SU-DHL-6 (cell line): ENCODE measurements at regions not wholly inside any gene's neighbourhood (a gene's known extent, or its start where the extent isn't known, plus 50 kb on each side); places are given as distances from the start of the nearest gene placed in this dataset.

Source experiments
- H2AFZ ChIP-seq: fragments of 200-600 bp; sonication (generic); 2 replicates; pipeline ENCODE4 v1.6.1; 2014; ENCODE audit warnings: low read depth, mild to moderate bottlenecking, moderate library complexity, mixed read lengths, antibody characterized with exemption, low read length; ENCODE audit not compliant: severe bottlenecking
- H3F3A ChIP-seq: fragments of 200-600 bp; shearing (Covaris generic); 2 replicates; pipeline ENCODE4 v1.6.0; 2016; ENCODE audit warnings: antibody characterized with exemption, mild to moderate bottlenecking; ENCODE audit not compliant: insufficient read depth
- H3K27ac ChIP-seq: fragments of 200-600 bp; sonication (generic); 2 replicates; pipeline ENCODE4 v1.5.1; 2016; ENCODE audit warnings: low read depth, mild to moderate bottlenecking, low read length, moderate library complexity, mixed read lengths
- H3K27me3 ChIP-seq: fragments of 200-600 bp; sonication (generic), shearing (Covaris generic); 2 replicates; pipeline ENCODE4 v1.6.0; 2014; ENCODE audit warnings: mild to moderate bottlenecking, low read length
- H3K36me3 ChIP-seq: fragments of 200-600 bp; sonication (generic); 2 replicates; pipeline ENCODE4 v1.6.1; 2014; ENCODE audit warnings: mild to moderate bottlenecking, low read length, mixed read lengths
- H3K4me2 ChIP-seq: fragments of 300-600, 200-600 bp; shearing (Covaris generic), sonication (generic); 2 replicates; pipeline ENCODE4 v1.6.0; 2014; ENCODE audit warnings: low read length, low read depth, mild to moderate bottlenecking; ENCODE audit not compliant: poor library complexity, severe bottlenecking
- H3K4me3 ChIP-seq: fragments of 200-600 bp; sonication (generic); 2 replicates; pipeline ENCODE4 v1.5.1; 2014; ENCODE audit warnings: antibody characterized with exemption, low read length, mild to moderate bottlenecking, mixed read lengths; ENCODE audit not compliant: insufficient read depth, poor library complexity, severe bottlenecking
- H3K79me2 ChIP-seq: fragments of 200-600 bp; sonication (generic); 2 replicates; pipeline ENCODE4 v1.6.1; 2014; ENCODE audit warnings: mild to moderate bottlenecking, low read length, moderate library complexity; ENCODE audit not compliant: insufficient read depth
- H3K9ac ChIP-seq: fragments of 200-600 bp; sonication (generic); 2 replicates; pipeline ENCODE4 v1.7.0; 2014; ENCODE audit warnings: mild to moderate bottlenecking, low read length
- H3K9me2 ChIP-seq: fragments of 200-600 bp; sonication (generic); replicated peaks from 2 replicates; pipeline ENCODE4 v1.6.1; 2014; ENCODE audit warnings: low read length; ENCODE audit not compliant: insufficient read depth
- H3K9me3 ChIP-seq: fragments of 200-600 bp; sonication (generic); 2 replicates; pipeline ENCODE4 v1.6.1; 2014; ENCODE audit warnings: low read length, mixed read lengths; ENCODE audit not compliant: insufficient read depth
- H4K20me1 ChIP-seq: fragments of 200-600 bp; sonication (generic); 2 replicates; pipeline ENCODE4 v1.6.1; 2014; ENCODE audit warnings: low read depth, mild to moderate bottlenecking, antibody characterized with exemption, low read length, moderate library complexity, mixed read lengths
- EZH2phosphoT487 ChIP-seq: fragments of 200-600 bp; sonication (generic), shearing (Covaris generic); conservative IDR thresholded peaks from 2 replicates; pipeline ENCODE4 v1.6.1; 2018; ENCODE audit warnings: mild to moderate bottlenecking, antibody characterized with exemption, low read length, moderate library complexity, mixed read lengths
- TF ChIP-seq, protein P1 (sequence below): fragments of 200-600 bp; sonication (generic); IDR thresholded peaks from one replicate; pipeline ENCODE4 v1.5.1; 2017; ENCODE audit warnings: antibody characterized with exemption, mild to moderate bottlenecking, low read length, moderate library complexity; ENCODE audit not compliant: insufficient read depth, poor library complexity, severe bottlenecking

GRCh38 chr6:6729971-6730370, 141.5 kb downstream of the LY86 start:
- Histone ChIP-seq H3F3A (no peaks in the 10 kb centered on the region), H3K9me2 (no peaks in the 10 kb centered on the region), H3K9me3 (no peaks in the 10 kb centered on the region), H3K4me3 (no peak overlapping the region), H2AFZ (no peak overlapping the region), H3K36me3 (no peaks in the 10 kb centered on the region), H3K9ac (no peak overlapping the region), H3K27ac (no peak overlapping the region), H3K27me3 (no peaks in the 10 kb centered on the region), H3K4me2 (no peak overlapping the region), H4K20me1 (no peaks in the 10 kb centered on the region), H3K79me2 (no peaks in the 10 kb centered on the region)
- TF ChIP-seq EZH2phosphoT487, result no peak
- TF ChIP-seq, protein P1, sequence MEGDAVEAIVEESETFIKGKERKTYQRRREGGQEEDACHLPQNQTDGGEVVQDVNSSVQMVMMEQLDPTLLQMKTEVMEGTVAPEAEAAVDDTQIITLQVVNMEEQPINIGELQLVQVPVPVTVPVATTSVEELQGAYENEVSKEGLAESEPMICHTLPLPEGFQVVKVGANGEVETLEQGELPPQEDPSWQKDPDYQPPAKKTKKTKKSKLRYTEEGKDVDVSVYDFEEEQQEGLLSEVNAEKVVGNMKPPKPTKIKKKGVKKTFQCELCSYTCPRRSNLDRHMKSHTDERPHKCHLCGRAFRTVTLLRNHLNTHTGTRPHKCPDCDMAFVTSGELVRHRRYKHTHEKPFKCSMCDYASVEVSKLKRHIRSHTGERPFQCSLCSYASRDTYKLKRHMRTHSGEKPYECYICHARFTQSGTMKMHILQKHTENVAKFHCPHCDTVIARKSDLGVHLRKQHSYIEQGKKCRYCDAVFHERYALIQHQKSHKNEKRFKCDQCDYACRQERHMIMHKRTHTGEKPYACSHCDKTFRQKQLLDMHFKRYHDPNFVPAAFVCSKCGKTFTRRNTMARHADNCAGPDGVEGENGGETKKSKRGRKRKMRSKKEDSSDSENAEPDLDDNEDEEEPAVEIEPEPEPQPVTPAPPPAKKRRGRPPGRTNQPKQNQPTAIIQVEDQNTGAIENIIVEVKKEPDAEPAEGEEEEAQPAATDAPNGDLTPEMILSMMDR, result no peak

DNA sequence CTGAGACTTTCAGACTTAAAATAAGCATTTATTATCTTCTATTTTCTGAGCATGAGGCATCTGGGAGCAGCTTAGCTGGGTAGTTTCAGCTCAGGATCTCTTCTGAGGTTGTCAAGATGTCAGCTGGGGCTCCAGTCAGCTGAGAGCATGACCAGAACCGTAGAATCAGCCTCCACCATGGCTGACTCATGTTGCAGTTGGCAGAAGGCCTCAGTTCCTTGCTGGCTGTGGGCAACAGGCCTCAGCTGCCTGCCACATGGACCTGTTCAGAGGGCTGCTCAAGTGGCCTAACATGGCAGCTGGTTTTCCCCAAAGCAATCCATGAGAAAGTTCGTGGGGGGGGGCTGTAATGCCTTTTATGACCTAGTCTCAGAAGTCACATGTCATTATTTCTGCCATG, 142.3 kb downstream of the LY86 start:
- no peak for TF ChIP-seq EZH2phosphoT487
- TF ChIP-seq, protein P1, result no peak
- Histone ChIP-seq H3K79me2 (no peaks in the 10 kb centered on the region), H3K4me3 (no peak overlapping the region), H3K9ac (no peak overlapping the region), H3K27ac (no peak overlapping the region), H3K27me3 (no peaks in the 10 kb centered on the region), H3K4me2 (no peak overlapping the region), H3K9me3 (no peaks in the 10 kb centered on the region), H3K36me3 (no peaks in the 10 kb centered on the region), H4K20me1 (no peaks in the 10 kb centered on the region), H3K9me2 (no peaks in the 10 kb centered on the region), H3F3A (no peaks in the 10 kb centered on the region), H2AFZ (no peak overlapping the region)

DNA sequence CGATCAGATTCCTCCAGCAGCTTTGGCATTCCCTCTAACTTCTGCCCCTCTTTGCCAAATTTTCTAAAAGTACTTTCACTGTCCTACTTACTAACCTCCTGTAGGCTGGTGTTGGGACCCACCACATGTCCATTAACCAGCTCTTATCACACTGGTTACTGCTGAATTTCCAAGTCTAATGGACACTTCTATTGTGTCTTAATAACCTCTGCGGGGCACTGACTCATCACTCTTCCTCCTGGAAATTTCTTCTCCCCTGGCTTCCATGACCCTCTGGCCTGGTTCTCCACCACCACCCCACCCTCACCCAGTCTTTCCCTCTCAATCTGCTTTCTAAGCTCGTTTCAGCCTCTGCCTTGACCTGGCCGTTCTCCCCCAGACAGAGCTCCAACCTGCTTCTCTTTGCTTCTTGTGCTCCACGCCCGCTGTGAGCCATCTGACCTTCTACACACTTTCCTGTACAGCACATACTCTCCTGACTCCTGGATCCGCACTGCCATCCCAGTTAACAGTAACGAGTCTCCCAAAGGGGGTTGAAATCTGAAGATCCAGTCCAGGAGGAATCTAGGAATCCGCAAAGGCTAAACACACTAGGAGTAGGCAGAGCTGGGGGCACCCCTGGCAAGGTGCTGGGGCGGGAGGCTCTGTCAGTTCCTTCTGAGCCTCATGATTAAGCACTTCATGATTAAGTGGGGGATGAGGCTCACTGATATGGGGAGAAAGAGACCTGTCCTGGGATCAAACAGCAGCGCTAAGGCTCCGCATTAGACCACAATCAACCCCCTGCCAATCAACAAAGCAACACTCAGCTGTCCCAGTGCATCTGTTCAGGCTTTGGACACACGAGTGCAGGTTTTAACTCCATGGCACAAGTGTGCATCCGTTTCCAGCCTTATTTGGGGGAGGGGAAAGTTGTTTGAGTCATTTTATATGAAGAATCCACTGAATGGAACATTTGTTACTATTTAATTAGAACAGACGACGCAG, 146.3 kb downstream of the LY86 start:
- Histone ChIP-seq H3F3A (no peaks in the 10 kb centered on the region), H3K9ac (no peak overlapping the region), H3K4me2 (no peak overlapping the region), H3K4me3 (no peak overlapping the region), H2AFZ (no peak overlapping the region), H3K9me2 (no peaks in the 10 kb centered on the region), H3K79me2 (no peaks in the 10 kb centered on the region), H3K27ac (no peak overlapping the region), H3K9me3 (no peaks in the 10 kb centered on the region), H4K20me1 (no peaks in the 10 kb centered on the region), H3K36me3 (no peaks in the 10 kb centered on the region), H3K27me3 (no peaks in the 10 kb centered on the region)
- no peak for TF ChIP-seq EZH2phosphoT487
- TF ChIP-seq, protein P1, result no peak
